ENCODE measurements at regions not wholly inside any gene's neighbourhood (a gene's known extent, or its start where the extent isn't known, plus 50 kb on each side); places are given as distances from the start of the nearest gene placed in this dataset.
"Not testable (repeated sequence)": the region's sequence is repeated elsewhere in the genome, so short reads cannot be mapped to it uniquely, and the experiment has no call there.

GRCh38 chr13:64579331-64579730 lies 2650.8 kb downstream of the PCDH9 start:
- Histone ChIP-seq H3K4me3 (ENCODE audit: low read depth, low read length) (no peak overlapping the region), H3K27me3 (ENCODE audit: control insufficient read depth, insufficient read depth, low read length) (no peaks in the 10 kb centered on the region), H3K36me3 (ENCODE audit: control insufficient read depth, insufficient read depth, low read length) (no peaks in the 10 kb centered on the region)
- TF ChIP-seq, protein P1, sequence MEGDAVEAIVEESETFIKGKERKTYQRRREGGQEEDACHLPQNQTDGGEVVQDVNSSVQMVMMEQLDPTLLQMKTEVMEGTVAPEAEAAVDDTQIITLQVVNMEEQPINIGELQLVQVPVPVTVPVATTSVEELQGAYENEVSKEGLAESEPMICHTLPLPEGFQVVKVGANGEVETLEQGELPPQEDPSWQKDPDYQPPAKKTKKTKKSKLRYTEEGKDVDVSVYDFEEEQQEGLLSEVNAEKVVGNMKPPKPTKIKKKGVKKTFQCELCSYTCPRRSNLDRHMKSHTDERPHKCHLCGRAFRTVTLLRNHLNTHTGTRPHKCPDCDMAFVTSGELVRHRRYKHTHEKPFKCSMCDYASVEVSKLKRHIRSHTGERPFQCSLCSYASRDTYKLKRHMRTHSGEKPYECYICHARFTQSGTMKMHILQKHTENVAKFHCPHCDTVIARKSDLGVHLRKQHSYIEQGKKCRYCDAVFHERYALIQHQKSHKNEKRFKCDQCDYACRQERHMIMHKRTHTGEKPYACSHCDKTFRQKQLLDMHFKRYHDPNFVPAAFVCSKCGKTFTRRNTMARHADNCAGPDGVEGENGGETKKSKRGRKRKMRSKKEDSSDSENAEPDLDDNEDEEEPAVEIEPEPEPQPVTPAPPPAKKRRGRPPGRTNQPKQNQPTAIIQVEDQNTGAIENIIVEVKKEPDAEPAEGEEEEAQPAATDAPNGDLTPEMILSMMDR (IDR thresholded peaks at IDR 0.05; ENCODE audit: insufficient read depth, low read length, severe bottlenecking) = no peak
- DNase-seq (ENCODE audit: low read depth) (no peak), FAIRE-seq (no peak)

DNA sequence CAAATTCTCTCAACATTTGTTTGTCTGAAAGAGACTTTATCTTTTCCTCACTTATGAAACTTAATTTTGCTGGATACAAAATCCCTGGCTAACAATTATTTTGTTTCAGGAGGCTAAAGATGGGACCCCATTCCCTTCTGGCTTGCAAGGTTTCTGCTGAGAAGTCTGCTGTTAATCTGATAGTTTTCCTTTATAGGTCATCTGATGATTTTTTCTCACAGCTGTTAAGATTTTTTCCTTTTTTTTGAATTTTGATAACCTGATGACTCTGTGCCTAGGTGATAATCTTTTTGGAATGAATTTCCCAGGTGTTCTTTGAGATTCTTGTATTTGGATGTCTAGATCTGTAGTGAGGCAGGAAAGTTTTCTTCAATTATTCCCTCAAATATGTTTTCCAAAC lies 2661.4 kb downstream of the PCDH9 start:
- DNase-seq (ENCODE audit: low read depth) (no peak), FAIRE-seq (no peak)
- no peaks in the 10 kb centered on the region for H3K27me3 ChIP-seq (ENCODE audit: control insufficient read depth, insufficient read depth, low read length)
- no peaks in the 10 kb centered on the region for H3K36me3 ChIP-seq (ENCODE audit: control insufficient read depth, insufficient read depth, low read length)
- no peak overlapping the region for H3K4me3 ChIP-seq (ENCODE audit: low read depth, low read length)
- TF ChIP-seq, protein P1 (IDR thresholded peaks at IDR 0.05; ENCODE audit: insufficient read depth, low read length, severe bottlenecking) = no peak

GRCh38 chr13:64558031-64558430 lies 2672.1 kb downstream of the PCDH9 start:
- FAIRE-seq; H3K4me3 ChIP-seq (ENCODE audit: low read depth, low read length); H3K36me3 ChIP-seq (ENCODE audit: control insufficient read depth, insufficient read depth, low read length); DNase-seq (ENCODE audit: low read depth); H3K27me3 ChIP-seq (ENCODE audit: control insufficient read depth, insufficient read depth, low read length): not testable (repeated sequence)

GRCh38 chr13:64556376-64556775 lies 2673.8 kb downstream of the PCDH9 start:
- no peak for FAIRE-seq
- no peak for DNase-seq (ENCODE audit: low read depth)
- Histone ChIP-seq H3K36me3 (ENCODE audit: control insufficient read depth, insufficient read depth, low read length) (no peaks in the 10 kb centered on the region), H3K4me3 (ENCODE audit: low read depth, low read length) (no peak overlapping the region), H3K27me3 (ENCODE audit: control insufficient read depth, insufficient read depth, low read length) (no peaks in the 10 kb centered on the region)
- TF ChIP-seq, protein P1 (IDR thresholded peaks at IDR 0.05; ENCODE audit: insufficient read depth, low read length, severe bottlenecking) = no peak

GRCh38 chr13:64553411-64554129 lies 2676.6 kb downstream of the PCDH9 start:
- H3K36me3 ChIP-seq (ENCODE audit: control insufficient read depth, insufficient read depth, low read length) = no peaks in the 10 kb centered on the region
- FAIRE-seq (no peak), DNase-seq (ENCODE audit: low read depth) (peak; percentile 65)
- H3K27me3 ChIP-seq (ENCODE audit: control insufficient read depth, insufficient read depth, low read length) = no peaks in the 10 kb centered on the region
- H3K4me3 ChIP-seq (ENCODE audit: low read depth, low read length) = no peak overlapping the region
- TF ChIP-seq, protein P1 (IDR thresholded peaks at IDR 0.05; ENCODE audit: insufficient read depth, low read length, severe bottlenecking) = no peak

- Histone ChIP-seq H3K36me3 (ENCODE audit: control insufficient read depth, insufficient read depth, low read length) (no peaks in the 10 kb centered on the region), H3K27me3 (ENCODE audit: control insufficient read depth, insufficient read depth, low read length) (no peaks in the 10 kb centered on the region), H3K4me3 (ENCODE audit: low read depth, low read length) (no peak overlapping the region)
- TF ChIP-seq, protein P1 (IDR thresholded peaks at IDR 0.05; ENCODE audit: insufficient read depth, low read length, severe bottlenecking) = no peak
- DNase-seq (ENCODE audit: low read depth) = peak; percentile 90
- no peak for FAIRE-seq
Observed at GRCh38 chr13:64551755-64552154, 2678.4 kb downstream of the PCDH9 start.
